ENCODE measurements at regions not wholly inside any gene's neighbourhood (a gene's known extent, or its start where the extent isn't known, plus 50 kb on each side); places are given as distances from the start of the nearest gene placed in this dataset.
"Not testable (repeated sequence)": the region's sequence is repeated elsewhere in the genome, so short reads cannot be mapped to it uniquely, and the experiment has no call there.

GRCh38 chr15:77944002-77944867 lies 133.3 kb downstream of the TBC1D2B start:
- DNase-seq (ENCODE audit: low spot score), result peak; percentile 86

DNA sequence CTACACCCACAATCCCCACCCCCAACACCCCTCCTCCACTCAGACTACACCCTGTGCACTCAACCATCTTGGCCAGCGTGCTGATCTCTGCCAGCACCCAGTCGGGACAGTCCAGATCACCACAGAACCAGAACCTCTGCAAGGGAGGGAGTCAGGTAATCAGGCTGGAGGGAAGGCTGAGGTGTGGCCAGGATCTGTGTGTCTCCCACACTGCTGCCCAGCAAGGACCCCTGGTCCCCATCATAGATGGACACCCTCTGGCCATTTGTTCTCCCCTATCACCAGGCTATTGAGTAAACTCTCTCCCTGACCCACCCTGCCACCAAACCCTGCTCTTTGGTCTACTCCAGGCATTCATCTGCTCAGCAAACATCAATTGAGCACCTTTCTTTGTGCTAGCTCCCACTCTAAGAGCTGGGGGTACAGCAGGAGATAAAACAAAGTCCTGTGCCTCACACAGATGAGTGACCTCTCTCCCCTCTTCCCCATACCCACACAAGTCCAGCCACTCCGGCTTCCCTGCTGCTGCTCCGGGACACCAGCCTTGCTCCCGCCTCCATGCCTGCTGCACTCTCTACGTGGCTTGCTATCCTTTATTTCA lies 134.8 kb downstream of the TBC1D2B start:
- DNase-seq (ENCODE audit: low spot score), result no peak

DNA sequence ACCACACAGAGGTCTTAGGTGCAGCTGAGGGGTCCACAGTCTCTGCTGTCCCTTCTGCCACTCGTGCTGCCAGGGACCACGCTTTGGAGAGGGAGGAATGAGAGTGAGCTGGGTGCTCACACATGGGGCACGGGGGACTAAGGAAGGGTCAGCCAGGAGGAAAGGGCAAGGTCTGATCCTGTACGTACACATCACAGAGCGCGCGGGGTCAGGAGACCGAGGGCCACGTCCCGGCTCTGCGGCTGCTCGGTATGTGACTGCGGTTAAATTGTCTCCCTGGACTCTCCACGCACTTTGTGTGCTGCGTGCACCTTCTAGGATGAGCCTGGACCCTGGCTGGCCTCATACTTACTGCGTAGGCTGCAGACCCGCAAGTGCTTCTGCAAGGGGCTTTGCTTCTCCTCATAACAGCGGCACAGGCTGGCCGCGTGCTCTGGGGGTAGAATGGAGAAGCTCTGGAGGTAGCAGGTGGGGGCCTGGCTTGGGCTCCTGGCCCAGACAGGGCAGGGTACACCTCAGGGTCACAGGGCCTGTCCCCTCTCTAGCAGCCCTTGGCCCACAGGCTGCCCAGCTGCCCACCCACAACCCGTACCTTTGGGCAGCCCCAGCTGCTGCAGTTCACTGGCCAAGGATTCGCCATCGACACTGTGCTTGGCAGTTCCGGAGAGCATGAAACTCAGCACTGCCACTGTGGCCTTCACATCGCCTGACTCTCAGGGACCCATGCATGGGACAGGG lies 136.3 kb downstream of the TBC1D2B start:
- not testable (repeated sequence) for DNase-seq (ENCODE audit: low spot score)

GRCh38 chr15:77940381-77940947 lies 137.0 kb downstream of the TBC1D2B start:
- DNase-seq (ENCODE audit: low spot score), result no peak

- no peak for DNase-seq (ENCODE audit: low spot score)
Observed at GRCh38 chr15:77939851-77940250, 137.7 kb downstream of the TBC1D2B start.

- not testable (repeated sequence) for DNase-seq (ENCODE audit: low spot score)
Observed at GRCh38 chr15:77939026-77939425, 138.5 kb downstream of the TBC1D2B start.

DNA sequence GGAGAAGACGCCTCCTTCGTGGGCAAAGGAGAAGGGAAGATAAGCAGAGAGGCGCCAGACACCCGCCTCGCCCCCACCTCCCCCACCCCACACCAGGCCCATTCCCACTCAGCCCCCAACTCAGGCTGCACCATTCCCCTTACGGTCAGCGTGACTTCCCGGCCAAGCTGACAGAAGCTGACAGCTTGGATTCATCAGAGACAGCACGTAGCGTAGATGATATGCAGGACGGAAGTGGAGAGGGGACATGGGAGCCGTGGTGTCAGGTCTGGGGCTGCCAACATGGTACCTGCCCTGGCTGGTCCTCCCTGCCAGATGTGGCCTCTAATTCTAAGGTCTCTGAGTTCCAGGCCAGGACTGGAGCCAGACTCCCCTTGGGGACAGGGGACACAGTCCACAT lies 139.0 kb downstream of the TBC1D2B start:
- DNase-seq (ENCODE audit: low spot score), result not testable (repeated sequence)

GRCh38 chr15:77936567-77936966 lies 140.9 kb downstream of the TBC1D2B start:
- not testable (repeated sequence) for DNase-seq (ENCODE audit: low spot score)

- DNase-seq (ENCODE audit: low spot score), result not testable (repeated sequence)
Observed at GRCh38 chr15:77934516-77934915, 143.0 kb downstream of the TBC1D2B start.

GRCh38 chr15:77930907-77931306 lies 146.6 kb downstream of the TBC1D2B start:
- not testable (repeated sequence) for DNase-seq (ENCODE audit: low spot score)

- DNase-seq (ENCODE audit: low spot score), result not testable (repeated sequence)
Observed at GRCh38 chr15:77930490-77930889, 147.0 kb downstream of the TBC1D2B start.

DNA sequence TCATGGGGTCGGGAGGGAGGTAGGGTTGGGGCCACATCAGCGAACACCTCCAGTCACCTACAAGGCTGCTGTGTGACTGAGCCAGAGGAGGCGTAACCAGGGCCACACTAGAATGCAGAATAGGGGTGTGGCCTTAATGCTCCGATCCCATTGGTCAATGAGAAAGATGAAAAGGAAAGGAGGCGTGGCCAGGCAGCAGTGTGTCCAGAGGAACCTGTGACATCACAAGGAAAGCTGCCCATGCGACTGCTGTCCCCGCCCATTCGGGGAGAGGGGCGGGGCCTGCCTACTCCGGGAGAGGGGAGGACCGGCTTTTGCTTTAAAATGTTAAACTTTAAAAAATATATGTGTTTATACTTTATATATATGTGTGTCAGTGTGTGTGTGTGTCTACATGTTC lies 150.7 kb downstream of the TBC1D2B start:
- DNase-seq (ENCODE audit: low spot score), result not testable (repeated sequence)

GRCh38 chr15:77926296-77926695 lies 151.2 kb downstream of the TBC1D2B start:
- not testable (repeated sequence) for DNase-seq (ENCODE audit: low spot score)

- not testable (repeated sequence) for DNase-seq (ENCODE audit: low spot score)
Observed at GRCh38 chr15:77925101-77925500, 152.4 kb downstream of the TBC1D2B start.

- no peak for DNase-seq (ENCODE audit: low spot score)
Observed at GRCh38 chr15:77921664-77922063, 155.8 kb downstream of the TBC1D2B start.

GRCh38 chr15:77916966-77917635 lies 160.4 kb downstream of the TBC1D2B start:
- not testable (repeated sequence) for DNase-seq (ENCODE audit: low spot score)

DNA sequence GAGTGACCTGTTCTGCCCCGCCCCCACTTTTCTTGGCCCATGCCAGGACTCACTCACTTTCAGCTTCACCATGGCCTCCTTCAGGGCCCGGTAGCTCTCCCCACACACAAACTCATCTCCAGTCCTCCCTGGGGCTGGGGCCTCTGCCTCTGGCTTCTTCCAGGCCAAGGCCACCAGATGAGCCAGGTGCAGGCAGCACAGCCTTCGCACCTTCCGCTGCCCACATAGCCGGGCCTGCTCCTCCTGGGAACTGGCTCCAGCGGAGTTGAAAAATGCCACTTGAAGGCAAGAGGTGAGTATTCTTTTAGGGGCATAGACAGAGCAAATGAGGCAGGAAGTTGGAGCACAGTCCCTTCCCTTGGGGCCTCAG lies 161.6 kb downstream of the TBC1D2B start:
- DNase-seq (ENCODE audit: low spot score), result not testable (repeated sequence)

DNA sequence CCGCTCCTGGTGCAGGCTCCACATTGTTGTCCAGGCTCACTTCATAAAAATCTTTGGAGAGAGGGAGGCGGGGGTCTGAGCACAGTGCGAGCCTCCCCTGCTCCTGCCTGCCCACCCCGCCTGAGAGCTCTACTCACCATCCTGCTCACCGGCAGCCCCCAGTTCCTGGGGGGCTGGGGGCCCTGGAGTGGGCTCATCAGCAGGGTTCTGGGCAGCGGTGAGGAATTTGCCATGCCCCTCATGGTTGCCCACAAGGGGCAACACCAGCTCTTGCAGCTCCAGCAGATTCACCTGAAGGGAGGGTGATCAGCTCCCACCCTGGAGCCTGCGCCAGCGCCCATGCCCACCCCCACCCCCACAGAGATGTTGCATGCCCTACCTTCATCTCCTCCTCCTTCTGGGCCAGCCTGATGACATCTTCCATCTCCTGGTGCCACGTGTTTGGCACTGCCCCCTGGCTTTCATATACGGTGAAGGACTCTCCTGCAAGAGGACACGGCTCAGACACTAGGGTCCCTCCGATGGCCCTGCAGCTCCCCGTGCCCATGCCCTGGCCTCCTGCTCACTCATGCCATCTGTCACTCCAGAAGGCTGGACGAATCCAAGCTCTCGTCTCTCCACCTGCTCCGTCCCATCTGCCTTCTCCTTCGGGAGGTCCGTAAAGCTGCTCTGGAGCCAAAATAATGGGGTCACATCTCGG lies 162.1 kb downstream of the TBC1D2B start:
- DNase-seq (ENCODE audit: low spot score), result no peak

- not testable (repeated sequence) for DNase-seq (ENCODE audit: low spot score)
Observed at GRCh38 chr15:77914531-77914930, 163.0 kb downstream of the TBC1D2B start.

DNA sequence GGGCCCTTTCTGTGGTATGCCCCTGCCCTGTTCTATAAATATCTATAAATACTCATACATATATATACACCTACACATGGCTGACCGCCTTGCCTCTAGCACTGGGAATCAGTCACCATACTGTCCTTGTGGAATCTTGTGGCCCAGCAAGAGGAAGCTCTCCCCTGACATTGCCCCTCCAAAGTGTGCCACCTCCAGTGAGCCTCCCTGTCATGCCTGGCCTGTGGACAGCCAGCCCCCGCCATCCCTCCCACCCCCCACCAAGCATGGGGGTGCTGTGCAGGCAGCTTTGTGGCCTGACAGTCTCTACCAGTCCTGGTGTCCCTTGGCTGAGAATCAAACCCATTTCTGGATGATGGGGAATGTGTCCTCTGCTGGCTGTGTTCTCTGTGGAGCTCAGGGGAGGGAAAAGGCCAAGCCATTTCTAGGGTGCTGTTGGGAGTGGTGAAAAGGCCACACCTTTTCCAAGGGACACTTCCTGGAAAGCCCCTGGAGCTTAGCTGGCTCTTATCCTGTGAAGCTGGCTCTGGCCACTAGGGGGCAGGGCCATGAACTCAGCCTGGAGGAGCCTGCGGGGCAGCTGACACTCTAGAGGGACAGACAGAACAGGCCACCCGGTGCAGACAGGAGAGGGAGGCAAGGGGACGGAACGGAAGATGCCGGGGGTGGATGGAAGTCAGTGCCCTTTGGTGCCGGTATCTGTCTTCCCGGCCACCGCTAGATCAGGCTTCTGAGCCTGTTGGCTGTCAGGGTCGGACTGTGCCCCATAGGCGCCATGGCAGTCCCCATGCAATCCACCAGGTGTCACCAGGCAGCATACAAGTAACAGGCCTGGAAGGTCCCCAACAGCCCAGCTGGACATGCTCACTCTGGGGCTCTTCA lies 167.2 kb downstream of the TBC1D2B start:
- DNase-seq (ENCODE audit: low spot score), result peak; percentile 85
